Activated CD4-positive, alpha-beta memory T cell treated with anti-CD3 and anti-CD28 coated beads, Interleukin-2, amount 10 ng/mL, durations not matched to agents 7 days and 5 days (primary cell): ENCODE measurements at regions not wholly inside any gene's neighbourhood (a gene's known extent, or its start where the extent isn't known, plus 50 kb on each side); places are given as distances from the start of the nearest gene placed in this dataset.
"Not testable (repeated sequence)": the region's sequence is repeated elsewhere in the genome, so short reads cannot be mapped to it uniquely, and the experiment has no call there.

Experiments
- CTCF ChIA-PET: fragments of 350-600 bp; sonication (Branson Sonifier 250); formaldehyde crosslinking; loops from one replicate; lab custom pipeline; 2021; ENCODE audit warnings: antibody characterized with exemption, inconsistent platforms; lab: Charles Lee
- POLR2A ChIA-PET: fragments of 350-600 bp; sonication (Branson Sonifier 250); formaldehyde crosslinking; loops from one replicate; lab custom pipeline; 2021; ENCODE audit warnings: antibody characterized with exemption; lab: Charles Lee
- DNase-seq: peaks from one replicate; pipeline ENCODE4 v3.0.0-alpha.2; 2020
- H3K27ac Mint-ChIP-seq: one replicate; pipeline ENCODE4 v1.8.0; 2021; ENCODE audit warnings: mild to moderate bottlenecking, mixed read lengths
- H3K27me3 Mint-ChIP-seq: one replicate; pipeline ENCODE4 v1.8.0; 2021; ENCODE audit warnings: mixed read lengths
- H3K36me3 Mint-ChIP-seq: one replicate; pipeline ENCODE4 v1.8.0; 2021; ENCODE audit warnings: low read depth, mixed read lengths
- H3K4me1 Mint-ChIP-seq: one replicate; pipeline ENCODE4 v1.8.0; 2021; ENCODE audit warnings: mixed read lengths
- H3K4me3 Mint-ChIP-seq: one replicate; pipeline ENCODE4 v1.8.0; 2021; ENCODE audit warnings: mild to moderate bottlenecking, mixed read lengths
- H3K9me3 Mint-ChIP-seq: one replicate; pipeline ENCODE4 v1.8.0; 2021; ENCODE audit warnings: mixed read lengths

- POLR2A ChIA-PET: no interaction called here
Observed at GRCh38 chr2:58699411-58699810, 458.3 kb upstream of the FANCL start.

GRCh38 chr2:58698620-58699019 is 457.5 kb upstream of the FANCL start:
- Mint-ChIP-seq H3K4me3 (no peak overlapping the region), H3K36me3 (no peaks in the 10 kb centered on the region)
- CTCF ChIA-PET: no interaction called here

More at GRCh38 chr2:58699411-58699810, 458.3 kb upstream of the FANCL start:
- Mint-ChIP-seq H3K36me3 (no peaks in the 10 kb centered on the region), H3K27me3 (no peaks in the 10 kb centered on the region), H3K4me1 (no peaks in the 10 kb centered on the region), H3K4me3 (no peak overlapping the region), H3K9me3 (peaks cover 2% of the 10 kb centered on the region), H3K27ac (no peak overlapping the region)
- CTCF ChIA-PET: no interaction called here
- DNase-seq: no peak

GRCh38 chr2:58694114-58694513 is 453.0 kb upstream of the FANCL start:
- H3K27ac Mint-ChIP-seq, H3K4me1 Mint-ChIP-seq, POLR2A ChIA-PET: not testable (repeated sequence)

More at GRCh38 chr2:58698620-58699019, 457.5 kb upstream of the FANCL start:
- H3K9me3 Mint-ChIP-seq: peaks cover 2% of the 10 kb centered on the region
- H3K27ac Mint-ChIP-seq: no peak overlapping the region
- no peaks in the 10 kb centered on the region for H3K4me1 Mint-ChIP-seq
- DNase-seq: no peak
- POLR2A ChIA-PET: no interaction called here
- no peaks in the 10 kb centered on the region for H3K27me3 Mint-ChIP-seq

GRCh38 chr2:58691041-58691440 is 449.9 kb upstream of the FANCL start:
- H3K9me3 Mint-ChIP-seq, H3K4me1 Mint-ChIP-seq, H3K27me3 Mint-ChIP-seq, POLR2A ChIA-PET, CTCF ChIA-PET, H3K27ac Mint-ChIP-seq, H3K4me3 Mint-ChIP-seq, DNase-seq, H3K36me3 Mint-ChIP-seq: not testable (repeated sequence)

More at GRCh38 chr2:58694114-58694513, 453.0 kb upstream of the FANCL start:
- H3K27me3 Mint-ChIP-seq, H3K36me3 Mint-ChIP-seq, H3K4me3 Mint-ChIP-seq, CTCF ChIA-PET, H3K9me3 Mint-ChIP-seq, DNase-seq: not testable (repeated sequence)

GRCh38 chr2:58688813-58689212 is 447.7 kb upstream of the FANCL start:
- no peaks in the 10 kb centered on the region for H3K4me1 Mint-ChIP-seq
- H3K27ac Mint-ChIP-seq: no peak overlapping the region
- no peaks in the 10 kb centered on the region for H3K27me3 Mint-ChIP-seq
- DNase-seq: no peak
- CTCF ChIA-PET: no interaction called here
- H3K9me3 Mint-ChIP-seq: no peaks in the 10 kb centered on the region
- POLR2A ChIA-PET: no interaction called here
- no peak overlapping the region for H3K4me3 Mint-ChIP-seq
- no peaks in the 10 kb centered on the region for H3K36me3 Mint-ChIP-seq

- Mint-ChIP-seq H3K4me1 (no peaks in the 10 kb centered on the region), H3K27ac (no peak overlapping the region), H3K4me3 (no peak overlapping the region), H3K27me3 (peaks cover 2% of the 10 kb centered on the region), H3K36me3 (no peaks in the 10 kb centered on the region), H3K9me3 (no peaks in the 10 kb centered on the region)
- ChIA-PET CTCF (no interaction called here), POLR2A (no interaction called here)
- DNase-seq: no peak
Observed at GRCh38 chr2:58686776-58687175, 445.7 kb upstream of the FANCL start.

GRCh38 chr2:58680755-58681310 is 439.7 kb upstream of the FANCL start:
- H3K9me3 Mint-ChIP-seq: no peaks in the 10 kb centered on the region
- H3K27ac Mint-ChIP-seq: no peak overlapping the region
- H3K4me3 Mint-ChIP-seq: no peak overlapping the region
- ChIA-PET CTCF (interaction anchor here (0.9 to 1.0 kb wide), 2 partner anchors 109 to 775 kb away, joined by 3 to 7 read pairs; no protein-coding TSS in a partner anchor), POLR2A (no interaction called here)
- no peak for DNase-seq
- peaks cover 2% of the 10 kb centered on the region for H3K27me3 Mint-ChIP-seq
- no peaks in the 10 kb centered on the region for H3K36me3 Mint-ChIP-seq
- H3K4me1 Mint-ChIP-seq: no peaks in the 10 kb centered on the region

- no peak overlapping the region for H3K27ac Mint-ChIP-seq
- POLR2A ChIA-PET: no interaction called here
- no peak for DNase-seq
- no peaks in the 10 kb centered on the region for H3K27me3 Mint-ChIP-seq
- H3K36me3 Mint-ChIP-seq: no peaks in the 10 kb centered on the region
- H3K4me3 Mint-ChIP-seq: no peak overlapping the region
- CTCF ChIA-PET: no interaction called here
- H3K4me1 Mint-ChIP-seq: no peaks in the 10 kb centered on the region
- no peaks in the 10 kb centered on the region for H3K9me3 Mint-ChIP-seq
Observed at GRCh38 chr2:58677748-58678147, 436.6 kb upstream of the FANCL start.

GRCh38 chr2:58671675-58672074 is 430.6 kb upstream of the FANCL start:
- CTCF ChIA-PET: no interaction called here
- Mint-ChIP-seq H3K9me3 (no peaks in the 10 kb centered on the region), H3K27me3 (no peaks in the 10 kb centered on the region), H3K27ac (no peak overlapping the region), H3K4me3 (no peak overlapping the region), H3K36me3 (no peaks in the 10 kb centered on the region), H3K4me1 (no peaks in the 10 kb centered on the region)
- DNase-seq: no peak
- POLR2A ChIA-PET: no interaction called here

GRCh38 chr2:58669998-58670397 is 428.9 kb upstream of the FANCL start:
- POLR2A ChIA-PET: no interaction called here
- Mint-ChIP-seq H3K4me1 (no peaks in the 10 kb centered on the region), H3K9me3 (no peaks in the 10 kb centered on the region), H3K27me3 (no peaks in the 10 kb centered on the region), H3K4me3 (no peak overlapping the region), H3K36me3 (no peaks in the 10 kb centered on the region), H3K27ac (no peak overlapping the region)
- no peak for DNase-seq
- CTCF ChIA-PET: no interaction called here

- H3K4me3 Mint-ChIP-seq: no peak overlapping the region
- DNase-seq: no peak
- no peaks in the 10 kb centered on the region for H3K27me3 Mint-ChIP-seq
- POLR2A ChIA-PET: no interaction called here
- H3K9me3 Mint-ChIP-seq: no peaks in the 10 kb centered on the region
- CTCF ChIA-PET: no interaction called here
- H3K27ac Mint-ChIP-seq: no peak overlapping the region
- H3K36me3 Mint-ChIP-seq: no peaks in the 10 kb centered on the region
- H3K4me1 Mint-ChIP-seq: no peaks in the 10 kb centered on the region
Observed at GRCh38 chr2:58667137-58667774, 426.1 kb upstream of the FANCL start.

- ChIA-PET CTCF (no interaction called here), POLR2A (no interaction called here)
- Mint-ChIP-seq H3K9me3 (no peaks in the 10 kb centered on the region), H3K4me1 (no peaks in the 10 kb centered on the region), H3K27ac (no peak overlapping the region), H3K4me3 (no peak overlapping the region), H3K36me3 (no peaks in the 10 kb centered on the region), H3K27me3 (no peaks in the 10 kb centered on the region)
- no peak for DNase-seq
Observed at GRCh38 chr2:58666323-58666970, 425.3 kb upstream of the FANCL start.

- H3K4me3 Mint-ChIP-seq: no peak overlapping the region
- H3K27me3 Mint-ChIP-seq: no peaks in the 10 kb centered on the region
- ChIA-PET CTCF (no interaction called here), POLR2A (no interaction called here)
- H3K4me1 Mint-ChIP-seq: no peaks in the 10 kb centered on the region
- H3K9me3 Mint-ChIP-seq: no peaks in the 10 kb centered on the region
- H3K36me3 Mint-ChIP-seq: no peaks in the 10 kb centered on the region
- DNase-seq: no peak
- no peak overlapping the region for H3K27ac Mint-ChIP-seq
Observed at GRCh38 chr2:58665154-58665553, 424.0 kb upstream of the FANCL start.
